ENCODE measurements at regions not wholly inside any gene's neighbourhood (a gene's known extent, or its start where the extent isn't known, plus 50 kb on each side); places are given as distances from the start of the nearest gene placed in this dataset.

- Histone ChIP-seq H3K4me3 (no peak overlapping the region), H3K36me3 (ENCODE audit: low read depth, missing control alignments) (no peaks in the 10 kb centered on the region), H3K9me3 (no peaks in the 10 kb centered on the region), H3K4me1 (no peaks in the 10 kb centered on the region), H3K27me3 (no peaks in the 10 kb centered on the region), H3K27ac (no peak overlapping the region)
- intact Hi-C loops (cut with DNase I; ENCODE audit: low total_unique reads) = no loop called here
- TF ChIP-seq CTCF (IDR thresholded peaks at IDR 0.05) (no peak), POLR2A (IDR thresholded peaks at IDR 0.05) (no peak)
- DNase-seq = no peak
- WGBS, 2 donors = 85 to 86% methylated on average over 3 of the region's 3 CpGs
Measured at GRCh38 chr16:17729820-17730219, 259.1 kb upstream of the XYLT1 start.

- no peak overlapping the region for H3K4me3 ChIP-seq
- DNase-seq = no peak
- H3K4me1 ChIP-seq = no peaks in the 10 kb centered on the region
- TF ChIP-seq POLR2A (IDR thresholded peaks at IDR 0.05) = no peak
- no peak for TF ChIP-seq CTCF (IDR thresholded peaks at IDR 0.05)
- no peaks in the 10 kb centered on the region for H3K9me3 ChIP-seq
- H3K27me3 ChIP-seq = no peaks in the 10 kb centered on the region
- intact Hi-C loops (cut with DNase I; ENCODE audit: low total_unique reads) = no loop called here
- no peaks in the 10 kb centered on the region for H3K36me3 ChIP-seq (ENCODE audit: low read depth, missing control alignments)
- H3K27ac ChIP-seq = no peak overlapping the region
- WGBS, 2 donors = 48 to 58% methylated on average over 4 of the region's 4 CpGs
Measured at GRCh38 chr16:17728196-17728595, 257.4 kb upstream of the XYLT1 start.

- intact Hi-C loops (cut with DNase I; ENCODE audit: low total_unique reads) = no loop called here
- TF ChIP-seq POLR2A (IDR thresholded peaks at IDR 0.05) = no peak
- no peak for TF ChIP-seq CTCF (IDR thresholded peaks at IDR 0.05)
- WGBS, 2 donors = 78 to 79% methylated on average over 10 of the region's 10 CpGs
- H3K27ac ChIP-seq = no peak overlapping the region
- no peaks in the 10 kb centered on the region for H3K4me1 ChIP-seq
- no peak for DNase-seq
- H3K27me3 ChIP-seq = no peaks in the 10 kb centered on the region
- H3K4me3 ChIP-seq = no peak overlapping the region
- no peaks in the 10 kb centered on the region for H3K9me3 ChIP-seq
- H3K36me3 ChIP-seq (ENCODE audit: low read depth, missing control alignments) = no peaks in the 10 kb centered on the region
Measured at GRCh38 chr16:17724242-17724898, 253.6 kb upstream of the XYLT1 start.

- intact Hi-C loops (cut with DNase I; ENCODE audit: low total_unique reads) = no loop called here
- Histone ChIP-seq H3K36me3 (ENCODE audit: low read depth, missing control alignments) (no peaks in the 10 kb centered on the region), H3K4me1 (no peaks in the 10 kb centered on the region), H3K9me3 (no peaks in the 10 kb centered on the region), H3K27me3 (no peaks in the 10 kb centered on the region), H3K27ac (no peak overlapping the region), H3K4me3 (no peak overlapping the region)
- TF ChIP-seq POLR2A (IDR thresholded peaks at IDR 0.05) = no peak
- no peak for TF ChIP-seq CTCF (IDR thresholded peaks at IDR 0.05)
- 87 to 91% methylated on average over 10 of the region's 10 CpGs for WGBS, 2 donors
- no peak for DNase-seq
Measured at GRCh38 chr16:17723531-17724134, 252.9 kb upstream of the XYLT1 start.

- Histone ChIP-seq H3K9me3 (no peaks in the 10 kb centered on the region), H3K4me1 (no peaks in the 10 kb centered on the region), H3K27me3 (no peaks in the 10 kb centered on the region), H3K4me3 (no peak overlapping the region), H3K27ac (no peak overlapping the region), H3K36me3 (ENCODE audit: low read depth, missing control alignments) (no peaks in the 10 kb centered on the region)
- 64 to 67% methylated on average over 2 of the region's 2 CpGs for WGBS, 2 donors
- intact Hi-C loops (cut with DNase I; ENCODE audit: low total_unique reads) = no loop called here
- TF ChIP-seq CTCF (IDR thresholded peaks at IDR 0.05) (no peak), POLR2A (IDR thresholded peaks at IDR 0.05) (no peak)
- DNase-seq = no peak
Measured at GRCh38 chr16:17718495-17718894, 247.7 kb upstream of the XYLT1 start.
